Natural killer cell (primary cell): ENCODE measurements at regions not wholly inside any gene's neighbourhood (a gene's known extent, or its start where the extent isn't known, plus 50 kb on each side); places are given as distances from the start of the nearest gene placed in this dataset.

Source experiments
- ATAC-seq, 3 donors: fragments of 150-1000 bp in 2 of 3; fragments of 200-7000 bp in 1 of 3; cut with Tn5 transposase; 1 replicate in 1 of 3; 2 replicates in 2 of 3; pipeline ENCODE4 v1.10.0; 2021; ENCODE audit warnings: mild to moderate bottlenecking in 2 of 3, moderate library complexity in 2 of 3
- DNase-seq, 2 donors: peaks; one replicate each; pipeline versions ENCODE4 v3.0.0 to v3.0.0-alpha.2; 2013 to 2021; ENCODE audit warnings: mixed read lengths in 1 of 2
- H3K27ac ChIP-seq: one replicate; pipeline ENCODE4 v1.5.1; 2013; ENCODE audit warnings: mild to moderate bottlenecking, low read length
- H3K27me3 ChIP-seq: one replicate; pipeline ENCODE4 v1.6.1; 2013; ENCODE audit warnings: low read length; ENCODE audit not compliant: control insufficient read depth, insufficient read depth
- H3K36me3 ChIP-seq: one replicate; pipeline ENCODE4 v1.6.1; 2013; ENCODE audit warnings: low read length; ENCODE audit not compliant: control insufficient read depth, insufficient read depth
- H3K4me1 ChIP-seq: one replicate; pipeline ENCODE4 v1.6.1; 2013; ENCODE audit warnings: low read length; ENCODE audit not compliant: control insufficient read depth, insufficient read depth
- H3K4me3 ChIP-seq: one replicate; pipeline ENCODE4 v1.5.1; 2013; ENCODE audit warnings: low read length
- H3K9me3 ChIP-seq: one replicate; pipeline ENCODE4 v1.6.1; 2013; ENCODE audit warnings: low read length; ENCODE audit not compliant: control insufficient read depth, insufficient read depth
- H3K27ac Mint-ChIP-seq, 2 donors: one replicate each; pipeline ENCODE4 v1.8.0; 2022; ENCODE audit warnings: mild to moderate bottlenecking in 2 of 2, mixed read lengths in 2 of 2, moderate library complexity in 1 of 2
- H3K27me3 Mint-ChIP-seq, 2 donors: one replicate each; pipeline ENCODE4 v1.8.0; 2022; ENCODE audit warnings: low read depth in 2 of 2, mixed read lengths in 2 of 2
- H3K36me3 Mint-ChIP-seq: one replicate; pipeline ENCODE4 v1.8.0; 2022; ENCODE audit warnings: mixed read lengths
- H3K4me1 Mint-ChIP-seq, 2 donors: one replicate each; pipeline ENCODE4 v1.8.0; 2022; ENCODE audit warnings: mixed read lengths in 2 of 2
- H3K4me3 Mint-ChIP-seq: one replicate; pipeline ENCODE4 v1.8.0; 2022; ENCODE audit warnings: mild to moderate bottlenecking, moderate library complexity, mixed read lengths
- H3K9me3 Mint-ChIP-seq, 2 donors: one replicate each; pipeline ENCODE4 v1.8.0; 2022; ENCODE audit warnings: mixed read lengths in 2 of 2
- WGBS: methylation state at CpG from one replicate; pipeline ENCODE4 v1.1.7; 2013; ENCODE audit warnings: missing lambda C conversion rate; ENCODE audit not compliant: insufficient coverage; 5-methylcytosine and 5-hydroxymethylcytosine counted together
- intact Hi-C: fragments of 100-400 bp; cut with micrococcal nuclease; formaldehyde crosslinking; loops from one replicate; pipeline ENCODE4 v1.14.2; 2022
- TF ChIP-seq, protein P1 (sequence below): fragments of 200-600 bp; IDR thresholded peaks from one replicate; pipeline ENCODE4 v1.8.0; 2022; ENCODE audit warnings: antibody characterized with exemption

DNA sequence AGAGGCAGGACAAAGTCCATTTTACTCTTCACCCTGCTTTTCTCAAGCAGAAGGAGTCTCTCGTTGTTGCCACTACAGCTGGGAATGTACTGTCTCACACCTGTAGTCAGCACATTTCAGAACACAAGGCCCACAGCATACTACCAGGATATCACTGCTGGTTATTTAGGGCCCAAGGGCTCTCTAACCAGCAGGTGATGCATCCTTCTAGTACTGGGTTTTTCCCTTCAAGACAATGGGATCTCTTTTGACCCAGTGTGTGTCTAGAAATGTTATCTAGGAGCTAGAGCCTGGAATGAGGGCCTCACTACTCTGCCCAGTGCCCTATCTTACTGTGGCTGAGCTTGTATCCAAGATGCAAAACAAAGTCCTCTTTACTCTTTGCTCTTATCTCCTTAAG is 235.1 kb upstream of the PRR16 start:
- TF ChIP-seq, protein P1, sequence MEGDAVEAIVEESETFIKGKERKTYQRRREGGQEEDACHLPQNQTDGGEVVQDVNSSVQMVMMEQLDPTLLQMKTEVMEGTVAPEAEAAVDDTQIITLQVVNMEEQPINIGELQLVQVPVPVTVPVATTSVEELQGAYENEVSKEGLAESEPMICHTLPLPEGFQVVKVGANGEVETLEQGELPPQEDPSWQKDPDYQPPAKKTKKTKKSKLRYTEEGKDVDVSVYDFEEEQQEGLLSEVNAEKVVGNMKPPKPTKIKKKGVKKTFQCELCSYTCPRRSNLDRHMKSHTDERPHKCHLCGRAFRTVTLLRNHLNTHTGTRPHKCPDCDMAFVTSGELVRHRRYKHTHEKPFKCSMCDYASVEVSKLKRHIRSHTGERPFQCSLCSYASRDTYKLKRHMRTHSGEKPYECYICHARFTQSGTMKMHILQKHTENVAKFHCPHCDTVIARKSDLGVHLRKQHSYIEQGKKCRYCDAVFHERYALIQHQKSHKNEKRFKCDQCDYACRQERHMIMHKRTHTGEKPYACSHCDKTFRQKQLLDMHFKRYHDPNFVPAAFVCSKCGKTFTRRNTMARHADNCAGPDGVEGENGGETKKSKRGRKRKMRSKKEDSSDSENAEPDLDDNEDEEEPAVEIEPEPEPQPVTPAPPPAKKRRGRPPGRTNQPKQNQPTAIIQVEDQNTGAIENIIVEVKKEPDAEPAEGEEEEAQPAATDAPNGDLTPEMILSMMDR = no peak
- no peak for ATAC-seq
- intact Hi-C loops = no loop called here
- DNase-seq = no peak
- H3K4me1 ChIP-seq = no peaks in the 10 kb centered on the region
- Mint-ChIP-seq H3K27ac (no peak overlapping the region), H3K27me3 (no peaks in the 10 kb centered on the region), H3K4me1 (no peaks in the 10 kb centered on the region), H3K9me3 (peaks cover 4 to 24% of the 10 kb centered on the region in 2 donors), H3K36me3 (no peaks in the 10 kb centered on the region), H3K4me3 (no peak overlapping the region)
- 82% methylated on average over 1 of the region's 1 CpG for whole genome bisulfite sequencing
- peaks cover 3% of the 10 kb centered on the region for H3K9me3 ChIP-seq
- H3K27ac ChIP-seq = no peak overlapping the region
- no peaks in the 10 kb centered on the region for H3K27me3 ChIP-seq
- H3K36me3 ChIP-seq = no peaks in the 10 kb centered on the region
- H3K4me3 ChIP-seq = no peak overlapping the region

DNA sequence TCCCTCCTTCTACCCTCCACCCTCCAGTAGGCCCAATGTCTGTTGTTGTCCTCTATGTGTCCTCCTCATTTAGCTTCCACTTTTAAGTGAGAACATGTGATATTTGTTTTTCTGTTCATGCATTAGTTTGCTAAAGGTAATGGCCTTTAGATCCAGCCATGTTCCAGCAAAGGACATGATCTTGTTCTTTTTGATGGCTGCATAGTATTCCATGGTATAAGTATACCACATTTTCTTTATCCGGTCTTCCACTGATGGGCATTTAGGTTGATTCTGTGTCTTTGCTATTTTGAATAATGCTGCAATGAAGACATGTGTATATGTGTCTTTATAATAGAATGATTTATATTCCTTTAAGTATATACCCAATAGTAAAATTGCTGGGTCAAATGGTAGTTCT is 232.5 kb upstream of the PRR16 start:
- TF ChIP-seq, protein P1 = no peak
- Mint-ChIP-seq H3K36me3 (no peaks in the 10 kb centered on the region), H3K27me3 (no peaks in the 10 kb centered on the region), H3K4me3 (no peak overlapping the region), H3K9me3 (peaks cover 0 to 25% of the 10 kb centered on the region in 2 donors), H3K4me1 (peaks cover 0 to 10% of the 10 kb centered on the region in 2 donors), H3K27ac (no peak overlapping the region)
- H3K4me3 ChIP-seq = no peak overlapping the region
- H3K36me3 ChIP-seq = no peaks in the 10 kb centered on the region
- no peaks in the 10 kb centered on the region for H3K9me3 ChIP-seq
- DNase-seq (no peak), ATAC-seq (no peak)
- intact Hi-C loops = no loop called here
- no peaks in the 10 kb centered on the region for H3K4me1 ChIP-seq
- H3K27me3 ChIP-seq = no peaks in the 10 kb centered on the region
- no CpG with 5 or more reads among the region's 1 CpG for WGBS
- no peak overlapping the region for H3K27ac ChIP-seq

DNA sequence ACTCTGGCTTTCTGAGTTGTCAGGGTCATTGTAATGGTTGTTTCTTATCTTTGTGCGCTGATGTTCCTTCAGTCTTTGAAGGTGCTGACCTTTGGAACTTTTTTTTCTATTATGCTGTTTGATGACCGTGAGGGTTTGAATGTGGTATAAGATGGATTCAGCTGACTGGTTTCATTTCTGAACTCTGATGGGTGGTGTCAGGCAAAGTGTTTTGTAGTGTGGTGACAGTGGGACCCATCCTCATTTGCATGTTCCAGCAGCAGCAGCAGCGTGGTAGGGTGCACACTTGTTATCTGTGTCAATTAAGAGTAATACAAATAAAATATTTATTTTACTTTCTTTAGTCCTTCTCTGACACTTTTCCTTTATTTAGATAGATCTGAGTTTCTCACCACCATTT is 227.7 kb upstream of the PRR16 start:
- WGBS = 43% methylated on average over 2 of the region's 3 CpGs
- TF ChIP-seq, protein P1 = no peak
- peaks cover 0 to 10% of the 10 kb centered on the region in 2 donors for H3K4me1 Mint-ChIP-seq
- Histone ChIP-seq H3K9me3 (no peaks in the 10 kb centered on the region), H3K27ac (no peak overlapping the region), H3K36me3 (no peaks in the 10 kb centered on the region), H3K4me3 (no peak overlapping the region), H3K27me3 (no peaks in the 10 kb centered on the region), H3K4me1 (no peaks in the 10 kb centered on the region)
- DNase-seq (no peak), ATAC-seq (peak in 1 of 3 donors; percentile 66)
- H3K36me3 Mint-ChIP-seq = no peaks in the 10 kb centered on the region
- peaks cover 0 to 27% of the 10 kb centered on the region in 2 donors for H3K9me3 Mint-ChIP-seq
- H3K27me3 Mint-ChIP-seq = no peaks in the 10 kb centered on the region
- peak overlapping the region in 1 of 2 donors; percentile 4 for H3K27ac Mint-ChIP-seq
- H3K4me3 Mint-ChIP-seq = peak overlapping the region; percentile 73
- intact Hi-C loops = no loop called here

DNA sequence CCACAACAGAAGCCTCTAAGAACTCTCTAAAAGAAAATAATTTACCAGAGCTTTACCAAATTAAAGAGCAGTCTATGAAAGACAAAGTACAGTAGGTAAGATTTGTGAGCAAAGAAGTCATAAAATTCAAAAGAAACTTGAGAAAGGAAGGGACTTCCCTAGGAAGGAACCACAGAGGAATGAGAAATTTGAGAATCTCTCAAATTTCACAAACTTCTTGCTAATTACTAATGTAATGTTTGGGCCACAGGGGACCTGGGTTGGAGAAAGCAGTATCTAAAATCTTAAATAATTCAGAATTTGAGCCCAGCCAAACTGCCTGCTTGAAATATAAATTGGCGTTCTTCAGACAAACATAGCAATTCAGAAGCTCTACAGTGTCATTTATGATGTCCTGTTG is 225.0 kb upstream of the PRR16 start:
- no peak for DNase-seq
- H3K4me1 ChIP-seq = no peaks in the 10 kb centered on the region
- H3K36me3 Mint-ChIP-seq = no peaks in the 10 kb centered on the region
- 80% methylated on average over 1 of the region's 1 CpG for WGBS
- no peaks in the 10 kb centered on the region for H3K36me3 ChIP-seq
- TF ChIP-seq, protein P1 = no peak
- H3K4me1 Mint-ChIP-seq = peaks cover 0 to 10% of the 10 kb centered on the region in 2 donors
- no peak overlapping the region for H3K27ac ChIP-seq
- intact Hi-C loops = no loop called here
- no peaks in the 10 kb centered on the region for H3K9me3 ChIP-seq
- no peaks in the 10 kb centered on the region for H3K27me3 ChIP-seq
- no peak for ATAC-seq
- H3K27ac Mint-ChIP-seq = no peak overlapping the region
- H3K4me3 ChIP-seq = no peak overlapping the region
- no peaks in the 10 kb centered on the region for H3K27me3 Mint-ChIP-seq
- no peak overlapping the region for H3K4me3 Mint-ChIP-seq
- H3K9me3 Mint-ChIP-seq = peaks cover 0 to 20% of the 10 kb centered on the region in 2 donors
